Renal cortex interstitium (tissue), 11 donors: ENCODE measurements at regions not wholly inside any gene's neighbourhood (a gene's known extent, or its start where the extent isn't known, plus 50 kb on each side); places are given as distances from the start of the nearest gene placed in this dataset.

Experiments used
- DNase-seq, 11 donors: peaks; one replicate each; pipeline ENCODE4 v3.0.0-alpha.2; 2013; ENCODE audit warnings: low read depth in 9 of 11, low spot score in 4 of 11; ENCODE audit errors: extremely low read depth in 1 of 11

DNA sequence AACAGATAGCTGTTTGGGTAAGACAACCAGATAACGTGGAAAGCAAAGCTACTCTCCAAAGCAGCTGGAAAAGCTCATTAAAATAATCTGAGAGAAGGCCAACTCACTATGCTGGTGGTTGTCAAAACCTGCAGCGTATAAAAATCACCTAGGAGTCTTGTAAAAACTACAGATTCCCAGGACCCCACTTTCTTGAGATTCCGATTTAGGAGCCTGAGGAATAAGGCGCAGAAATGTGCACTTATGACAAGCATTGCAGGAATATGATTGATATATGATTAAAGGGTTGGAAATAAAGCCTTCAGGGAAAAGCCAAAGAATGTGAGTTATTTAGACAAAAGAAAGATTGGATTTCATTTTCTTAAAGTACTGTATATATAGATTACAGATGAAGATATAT lies 285.0 kb upstream of the PTGER4 start:
- no peak for DNase-seq

DNA sequence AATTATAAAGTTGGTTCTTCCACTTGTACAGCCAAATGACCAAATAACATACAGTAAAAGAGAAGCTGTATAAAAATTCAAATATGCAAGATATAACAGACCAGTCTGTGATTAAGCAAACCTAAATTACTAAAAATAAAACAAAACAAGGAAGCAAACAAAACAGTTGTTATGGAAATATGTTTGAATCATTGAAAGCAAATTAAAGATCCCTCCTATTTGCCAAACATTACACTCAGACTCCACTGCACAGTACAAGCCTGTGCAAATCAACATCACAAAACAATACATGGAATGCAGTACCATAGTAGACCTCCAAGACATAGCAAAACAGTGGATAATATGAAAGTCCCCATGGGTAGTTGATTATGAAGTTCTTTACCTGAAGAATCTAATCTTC lies 288.1 kb upstream of the PTGER4 start:
- DNase-seq: no peak

DNA sequence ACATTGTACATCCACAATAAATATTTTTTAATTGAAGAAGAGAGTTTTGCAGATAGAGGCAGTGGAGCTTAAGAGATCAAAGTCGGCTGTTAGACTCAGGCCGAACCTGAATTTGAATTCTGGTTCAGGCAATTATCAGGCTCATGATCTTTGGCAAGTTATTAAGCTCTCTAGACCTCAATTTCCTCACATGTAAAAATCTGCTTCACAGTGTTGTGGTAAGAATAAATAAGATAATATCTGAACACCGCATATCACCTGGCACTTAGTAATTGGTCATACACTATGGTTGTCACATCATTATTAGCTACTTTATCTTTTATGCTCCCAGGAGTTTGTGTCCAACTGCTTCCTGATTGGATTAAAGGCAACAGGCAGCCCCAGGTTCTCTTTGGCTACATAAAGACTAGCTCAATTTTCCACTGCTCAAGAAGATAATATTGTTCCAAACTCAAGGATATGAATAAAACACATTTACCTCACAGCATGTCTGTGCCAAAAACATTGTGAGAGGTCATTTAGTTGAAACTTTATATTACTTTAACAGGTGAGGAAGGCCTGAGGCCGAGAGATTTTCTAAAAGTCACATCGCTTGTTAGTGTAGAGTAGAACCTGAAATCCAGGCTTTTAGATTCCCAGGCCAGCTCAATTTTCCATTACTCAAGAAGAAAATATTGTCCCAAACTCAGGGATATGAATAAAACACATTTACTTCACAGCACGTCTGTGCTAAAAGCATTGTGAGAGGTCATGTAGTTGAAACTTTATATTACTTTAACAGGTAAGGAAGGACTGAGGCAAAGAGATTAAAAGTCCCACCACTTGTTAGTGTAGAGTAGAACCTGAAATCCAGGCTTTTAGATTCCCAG lies 289.2 kb upstream of the PTGER4 start:
- no peak for DNase-seq

DNA sequence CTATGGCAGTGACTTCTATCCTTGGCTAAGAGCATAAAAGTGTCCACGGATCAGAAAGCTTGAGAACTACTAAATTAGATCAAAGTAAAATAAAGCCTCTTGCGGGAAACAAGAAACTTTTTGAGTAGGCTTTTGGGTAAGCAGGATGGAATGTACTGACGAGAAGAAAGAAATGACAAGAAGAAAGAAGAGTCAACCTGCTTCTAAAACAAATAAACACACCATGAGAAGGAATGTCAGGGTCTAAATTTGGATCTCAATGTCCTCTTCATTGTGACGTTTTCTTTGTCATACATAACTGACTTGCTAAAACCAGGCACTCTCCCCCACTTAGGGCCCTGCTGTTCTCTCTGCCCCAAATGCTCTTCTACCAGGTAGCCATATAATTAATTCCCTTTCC lies 290.1 kb upstream of the PTGER4 start:
- DNase-seq: no peak

DNA sequence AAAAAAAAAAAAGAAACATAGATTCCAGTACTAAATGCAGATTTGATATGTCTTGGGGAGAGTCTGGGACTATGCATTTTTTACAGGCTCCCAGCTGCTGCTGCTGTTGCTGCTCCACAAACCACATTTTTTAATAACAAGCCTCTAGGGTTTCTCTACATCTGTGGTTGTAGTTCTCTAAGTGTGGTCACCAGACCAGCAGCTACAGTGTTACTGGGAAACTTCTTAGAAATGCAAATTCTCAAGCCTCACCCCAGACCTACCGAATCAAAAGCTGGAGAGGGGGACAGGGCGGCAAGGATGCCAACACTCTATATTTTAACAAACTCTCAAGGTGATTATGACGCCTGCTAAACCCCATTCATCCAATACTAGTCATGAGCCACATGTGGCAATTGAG lies 293.4 kb upstream of the PTGER4 start:
- DNase-seq: no peak

DNA sequence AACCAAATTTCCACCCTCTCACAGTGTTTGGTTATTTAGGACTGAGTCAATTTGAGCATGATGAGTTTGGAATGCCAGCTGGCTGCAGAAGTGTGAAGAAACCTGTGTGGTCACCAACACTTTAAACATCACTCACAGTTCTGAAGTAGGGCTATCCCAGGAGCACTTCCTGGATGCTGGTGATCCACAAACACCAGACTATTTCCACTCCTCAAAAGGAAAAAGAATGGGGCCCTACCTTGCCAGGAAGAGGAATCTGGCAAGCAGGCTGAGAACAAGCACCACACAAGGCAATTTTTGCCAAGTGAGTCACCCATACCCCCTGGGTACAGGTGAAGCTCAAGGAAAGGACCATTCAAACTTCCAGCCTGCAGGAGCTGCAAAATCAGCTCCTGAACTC lies 294.2 kb upstream of the PTGER4 start:
- no peak for DNase-seq

DNA sequence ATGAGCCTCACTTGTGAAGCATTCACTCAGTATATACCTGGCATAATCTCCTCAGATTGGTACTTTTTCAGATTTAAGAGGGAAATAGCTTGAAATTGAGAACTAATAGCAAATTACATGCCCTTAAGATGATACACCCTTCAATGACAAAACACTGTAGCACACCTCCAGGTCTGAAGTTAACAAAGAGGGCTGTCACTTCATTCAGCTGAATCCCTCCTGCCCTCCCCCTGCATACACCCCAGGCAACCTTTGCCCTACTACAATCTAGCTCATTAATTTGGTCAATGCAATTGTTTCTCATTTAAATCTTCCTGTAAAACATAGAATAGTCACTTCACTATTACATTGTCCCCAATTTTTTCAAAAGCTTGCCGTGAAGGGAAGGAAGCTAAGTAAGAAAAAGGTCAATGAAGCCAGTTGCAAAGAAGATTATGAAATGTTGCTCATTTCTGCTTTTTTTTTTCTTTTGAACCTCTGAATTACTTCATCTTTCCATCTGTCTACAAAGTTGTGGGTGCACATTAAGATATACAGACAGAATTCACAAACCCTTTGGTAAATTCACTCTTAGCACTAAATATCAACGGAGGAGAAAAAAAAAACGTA lies 294.8 kb upstream of the PTGER4 start:
- DNase-seq: no peak

DNA sequence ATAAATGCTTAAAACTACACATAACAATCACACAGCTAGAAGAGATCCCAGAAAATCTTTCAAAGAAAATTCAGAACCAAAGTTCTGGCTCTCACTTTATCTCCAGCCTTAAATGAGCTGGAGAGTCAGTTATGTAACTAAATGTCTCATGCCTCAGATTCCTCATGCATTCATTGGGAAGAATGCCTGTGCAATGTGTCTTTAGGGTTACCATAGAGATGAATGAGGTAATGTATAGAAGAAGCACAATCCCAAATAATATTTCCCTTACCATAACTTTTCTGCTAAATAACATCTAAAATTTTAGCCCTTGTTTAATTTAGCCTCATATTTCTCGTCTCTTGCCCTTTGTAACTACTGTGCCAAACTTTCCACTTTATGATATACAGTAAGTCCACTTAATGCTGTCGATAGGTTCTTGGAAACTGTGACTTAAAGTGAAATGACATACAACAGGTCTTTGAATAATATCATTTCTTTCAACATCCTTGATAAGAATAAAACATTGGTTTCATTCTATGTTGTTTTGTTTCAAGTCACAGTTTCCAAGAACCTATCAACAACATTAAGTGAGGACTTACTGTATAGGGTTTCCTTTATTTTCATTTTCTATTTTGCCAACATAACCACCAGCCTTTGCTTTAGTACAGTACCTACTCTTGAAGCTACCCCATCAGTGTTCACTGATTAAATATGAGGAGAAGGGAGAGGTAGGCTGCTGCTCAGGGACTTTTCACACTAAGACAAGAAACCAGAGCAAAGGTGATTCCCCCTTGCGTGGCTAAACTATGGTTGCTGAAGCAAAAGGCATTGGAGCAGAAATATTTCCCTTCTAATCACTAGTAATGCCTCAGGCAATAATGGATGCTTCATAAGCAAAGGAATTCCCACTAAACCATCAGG lies 295.7 kb upstream of the PTGER4 start:
- DNase-seq: peak in 1 of 11 donors; percentile 15

DNA sequence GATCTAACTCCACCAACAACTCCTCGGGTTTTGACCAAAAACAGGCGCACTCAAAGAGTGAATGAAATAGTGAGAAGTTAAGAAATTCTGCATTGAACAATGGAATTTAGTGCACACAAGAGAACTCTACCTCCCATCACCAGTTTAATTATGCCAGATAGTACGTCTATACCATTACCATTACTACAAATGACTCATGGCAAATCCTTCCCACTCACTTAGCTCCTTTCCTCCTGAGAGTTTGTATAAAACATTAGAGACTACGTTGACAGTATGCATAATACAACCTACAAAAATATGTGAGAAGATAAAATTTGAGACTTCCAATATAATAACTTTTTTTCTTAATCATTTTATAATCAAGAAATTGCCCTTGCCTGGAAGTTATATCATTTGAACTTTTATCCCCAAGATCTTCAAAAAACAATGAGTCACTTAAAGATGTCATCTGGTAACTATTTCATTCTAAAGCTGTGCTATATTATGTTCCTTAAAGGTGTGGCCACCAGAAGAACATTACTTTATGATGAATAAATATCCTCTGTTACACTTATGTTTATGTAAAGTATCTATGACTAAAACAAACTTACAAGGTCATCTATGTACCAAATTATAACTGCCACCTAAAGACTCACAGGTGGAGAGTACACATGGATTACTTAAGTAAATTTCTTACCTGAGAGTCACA lies 297.9 kb upstream of the PTGER4 start:
- DNase-seq: no peak

DNA sequence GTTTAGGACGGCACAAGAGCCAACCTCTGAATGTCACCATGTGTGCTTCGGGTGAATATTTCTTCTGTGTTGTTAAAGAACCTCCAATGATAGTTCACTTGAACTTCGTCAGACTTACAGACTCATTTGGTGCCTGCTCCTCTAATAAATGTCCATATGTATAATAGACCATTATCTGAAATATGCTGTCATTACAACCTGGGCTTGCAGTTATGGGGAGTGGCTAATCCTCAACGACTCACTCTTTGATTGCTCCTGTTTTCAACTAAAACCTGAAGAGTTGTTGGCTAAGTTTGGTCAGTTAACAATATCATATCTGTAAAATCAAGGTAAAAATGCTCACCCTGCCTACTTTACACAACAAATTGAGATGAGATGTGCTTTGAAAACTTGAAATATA lies 298.7 kb upstream of the PTGER4 start:
- DNase-seq: no peak

DNA sequence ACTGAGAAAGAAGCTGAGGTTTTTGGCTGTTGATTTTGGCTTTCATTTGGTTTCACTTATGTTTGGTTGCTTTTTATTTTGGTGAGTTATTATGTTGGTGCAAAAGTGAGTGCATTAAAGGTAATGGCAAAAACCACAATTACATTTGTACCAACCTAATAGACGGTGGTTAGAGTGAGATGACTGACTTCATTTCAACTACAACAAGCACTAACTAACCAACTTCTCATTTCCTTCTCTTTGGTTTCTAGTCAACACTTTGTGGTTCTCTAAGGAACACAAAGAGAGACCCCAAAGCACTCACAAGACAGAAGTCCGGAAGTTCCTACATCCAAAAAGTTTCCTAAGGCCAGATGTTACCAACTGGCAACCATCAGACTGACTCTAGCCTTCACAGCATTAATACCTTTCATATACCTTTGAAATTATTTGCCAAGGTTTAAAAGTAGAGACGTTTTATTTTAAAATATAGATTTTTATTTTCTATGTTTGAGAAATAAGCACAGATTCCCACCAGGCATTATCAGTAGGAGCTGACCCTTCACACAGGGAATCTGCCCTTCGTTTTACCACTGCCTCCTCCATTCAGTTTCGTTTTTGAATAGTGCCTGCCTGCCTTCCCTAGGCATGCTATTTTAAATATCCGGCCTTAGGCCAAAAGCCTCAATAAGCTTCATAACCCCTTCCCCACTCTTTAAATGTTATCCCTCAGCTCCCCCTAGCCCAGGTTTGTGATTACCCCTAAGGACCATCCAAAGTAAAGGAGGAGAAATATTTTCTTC lies 301.1 kb upstream of the PTGER4 start:
- DNase-seq: no peak

DNA sequence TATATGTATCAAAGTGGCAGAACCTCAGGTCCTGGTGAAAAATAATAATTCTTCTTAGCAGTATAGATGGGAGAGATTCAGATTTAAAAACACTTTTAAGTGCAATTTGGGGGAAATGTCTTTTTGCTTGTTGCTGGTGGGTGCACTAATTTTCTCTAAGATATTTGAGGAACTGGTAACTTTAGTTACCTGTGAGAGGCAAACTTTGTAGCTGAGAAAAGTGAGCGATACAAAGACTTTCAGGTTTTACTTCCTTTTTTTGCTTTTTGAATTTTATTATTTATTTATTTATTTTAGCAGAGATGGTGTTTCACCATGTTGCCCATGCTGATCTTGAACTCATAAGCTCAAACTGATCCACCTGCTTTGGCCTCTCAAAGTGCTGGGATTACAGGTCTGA lies 303.1 kb upstream of the PTGER4 start:
- no peak for DNase-seq

DNA sequence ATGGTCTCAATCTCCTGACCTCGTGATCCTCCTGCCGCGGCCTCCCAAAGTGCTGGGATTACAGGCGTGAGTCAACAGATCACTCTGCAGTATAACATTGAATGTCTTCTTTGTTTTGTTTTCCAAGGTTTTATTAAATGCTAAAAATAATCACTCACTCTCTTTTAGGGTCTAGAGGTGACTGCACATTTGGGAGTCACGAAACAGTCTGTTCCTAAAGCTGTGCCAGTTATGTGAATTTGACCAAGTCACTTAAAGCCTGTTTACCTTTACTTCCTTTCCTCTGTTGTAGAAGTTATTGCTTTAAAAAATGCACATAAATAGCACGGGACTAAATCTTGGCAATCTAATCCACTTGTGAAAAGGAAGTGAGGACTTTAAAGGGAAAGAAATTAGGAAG lies 304.9 kb upstream of the PTGER4 start:
- peak in 1 of 11 donors; percentile 2 for DNase-seq

DNA sequence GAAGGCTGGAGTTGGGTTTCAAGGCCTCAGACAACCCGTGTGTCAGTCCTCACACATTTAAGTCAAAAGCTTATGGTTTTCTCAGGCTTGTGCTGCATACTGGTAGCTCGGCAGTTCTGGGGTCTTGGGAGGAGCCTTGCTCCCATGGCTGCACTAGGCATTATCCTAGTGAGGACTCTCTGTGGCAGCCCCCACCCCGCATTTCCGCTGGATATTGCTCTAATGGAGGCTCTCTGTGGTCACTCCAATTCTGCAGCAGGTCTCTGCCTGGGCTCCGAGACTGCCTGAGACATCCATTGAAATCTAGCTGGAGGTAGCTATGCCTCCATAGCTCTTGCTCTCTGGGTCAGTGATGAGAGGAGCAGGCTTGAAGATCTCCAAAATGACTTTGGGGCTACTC lies 311.5 kb upstream of the PTGER4 start:
- DNase-seq: no peak

DNA sequence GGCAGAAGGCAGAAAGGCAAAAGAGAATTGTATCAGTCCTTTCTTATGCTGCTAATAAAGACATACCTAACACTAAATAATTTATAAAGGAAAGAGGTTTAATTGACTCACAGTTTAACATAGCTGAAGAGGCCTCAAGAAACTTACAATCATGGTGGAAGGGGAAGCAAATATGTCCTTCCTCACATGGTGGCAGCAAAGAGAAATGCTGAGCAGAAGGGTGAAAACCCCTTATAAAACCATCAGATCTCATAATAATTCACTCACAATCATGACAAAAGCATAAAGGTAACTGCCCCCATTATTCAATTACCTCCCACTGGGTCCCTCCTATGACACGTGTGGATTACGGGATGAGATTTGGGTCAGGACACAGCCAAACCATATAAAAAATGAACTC lies 312.5 kb upstream of the PTGER4 start:
- no peak for DNase-seq

DNA sequence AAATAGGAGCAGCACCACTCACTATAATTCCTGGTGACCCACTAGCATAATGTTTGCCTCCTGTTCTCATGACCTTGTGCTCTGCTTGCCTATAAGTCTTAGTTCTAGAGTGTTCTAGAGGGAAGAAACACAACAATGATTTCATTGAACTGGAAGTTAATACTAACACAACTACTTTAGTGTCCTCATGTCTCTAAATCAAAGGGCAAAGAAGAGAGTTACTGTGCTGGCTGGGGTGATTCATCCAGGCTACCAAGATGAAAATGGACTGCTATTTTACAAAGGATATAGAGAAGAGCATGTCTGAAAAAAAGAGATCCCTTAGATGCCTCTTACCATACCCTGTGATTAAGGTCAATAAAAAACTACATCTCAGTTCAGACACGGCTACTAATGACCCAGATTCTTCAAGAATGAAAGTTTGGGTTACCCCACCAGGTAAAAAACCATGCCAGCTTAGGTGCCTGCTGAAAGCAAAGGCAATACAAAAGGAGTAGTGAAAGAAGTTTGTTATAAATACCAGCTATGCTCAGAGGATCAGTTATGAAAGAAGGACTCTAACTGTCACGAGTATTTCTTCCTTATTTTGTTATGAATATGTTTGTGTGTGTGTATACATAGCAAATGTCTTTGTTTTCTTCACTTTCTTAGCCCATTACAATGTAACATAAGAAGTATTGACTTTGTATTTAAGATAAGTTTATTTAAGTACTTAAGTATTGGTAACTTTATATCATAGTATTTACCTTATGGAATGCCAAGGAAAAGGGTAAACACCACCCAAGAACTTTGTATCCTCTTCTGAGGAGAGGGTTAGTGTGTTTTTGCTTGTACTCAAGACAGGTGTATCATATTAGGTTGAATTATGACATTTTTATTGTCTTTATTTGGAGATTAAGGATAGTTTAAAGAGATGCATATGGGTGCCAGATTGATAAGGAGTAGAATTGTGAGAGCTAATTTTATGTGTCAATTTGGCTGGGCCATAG lies 314.1 kb upstream of the PTGER4 start:
- DNase-seq: no peak

DNA sequence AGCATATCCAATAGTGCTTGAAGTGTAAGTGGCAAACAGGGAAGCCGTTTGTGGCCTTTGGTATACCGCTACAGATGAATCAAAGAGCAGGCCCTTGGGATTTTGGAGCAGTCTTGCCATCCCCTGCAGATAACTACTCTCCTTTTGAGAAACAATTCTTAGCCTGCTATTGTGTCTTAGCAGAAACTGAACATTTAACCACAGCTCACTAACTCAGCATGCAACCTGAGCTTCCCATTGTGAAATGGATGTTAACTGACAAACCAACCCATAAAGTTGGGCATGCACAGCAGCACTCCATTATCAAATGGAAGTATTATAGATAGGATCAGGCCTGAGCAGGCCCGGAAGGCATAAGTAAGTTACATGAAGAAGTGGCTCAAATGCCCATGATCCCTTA lies 315.3 kb upstream of the PTGER4 start:
- no peak for DNase-seq
